K562 (cell line): ENCODE measurements at regions not wholly inside any gene's neighbourhood (a gene's known extent, or its start where the extent isn't known, plus 50 kb on each side); places are given as distances from the start of the nearest gene placed in this dataset.

ENCODE experiments used
- ASH1L ChIP-seq: fragments of 450-650 bp; IDR thresholded peaks from 2 replicates; pipeline ENCODE4 v1.6.1; 2018; ENCODE audit warnings: borderline replicate concordance, mild to moderate bottlenecking, low read depth; ENCODE audit not compliant: partially characterized antibody
- ATF3 ChIP-seq, 2 experiments: fragments of 450-650 bp in 1 of 2; sonication (generic) in 1 of 2; formaldehyde crosslinking in 1 of 2; IDR thresholded peaks in 1 of 2; conservative IDR thresholded peaks in 1 of 2; 2 replicates each; pipeline versions ENCODE4 v1.6.1 to v1.8.1; 2016 to 2023; ENCODE audit warnings: mild to moderate bottlenecking in 2 of 2, moderate library complexity in 2 of 2, inconsistent platforms in 1 of 2, missing genetic modification reagents in 1 of 2
- ATF4 ChIP-seq: fragments of 450-650 bp; formaldehyde crosslinking; IDR thresholded peaks from 2 replicates; pipeline ENCODE4 v1.4.0; 2022; ENCODE audit warnings: mild to moderate bottlenecking, moderate library complexity
- PHB ChIP-seq: fragments of 250-450 bp; sonication (Bioruptor Pico); IDR thresholded peaks from 2 replicates; pipeline ENCODE4 v1.5.0; 2021
- PKNOX1 ChIP-seq: fragments of 450-650 bp; IDR thresholded peaks from 2 replicates; pipeline ENCODE4 v1.6.1; 2016
- TAF1 ChIP-seq: IDR thresholded peaks from 2 replicates; pipeline ENCODE4 v1.6.1; 2011; ENCODE audit warnings: mild to moderate bottlenecking, low read length, moderate library complexity; ENCODE audit not compliant: insufficient read depth, control insufficient read depth, severe bottlenecking; ENCODE audit errors: extremely low read depth
- TOE1 ChIP-seq, 2 experiments: fragments of 450-650 bp in 1 of 2; sonication (generic) in 1 of 2; formaldehyde crosslinking in 1 of 2; IDR thresholded peaks; 2 replicates each; pipeline versions ENCODE4 v1.7.1 to v1.8.0; 2016 to 2022; ENCODE audit warnings: borderline replicate concordance in 2 of 2, mild to moderate bottlenecking in 2 of 2, antibody characterized with exemption in 1 of 2, inconsistent platforms in 1 of 2, low read depth in 1 of 2, missing genetic modification reagents in 1 of 2, moderate library complexity in 1 of 2
- ZNF232 ChIP-seq: sonication (generic); formaldehyde crosslinking; IDR thresholded peaks from 2 replicates; pipeline ENCODE4 v1.8.0; 2022; ENCODE audit warnings: mild to moderate bottlenecking, missing genetic modification reagents

DNA sequence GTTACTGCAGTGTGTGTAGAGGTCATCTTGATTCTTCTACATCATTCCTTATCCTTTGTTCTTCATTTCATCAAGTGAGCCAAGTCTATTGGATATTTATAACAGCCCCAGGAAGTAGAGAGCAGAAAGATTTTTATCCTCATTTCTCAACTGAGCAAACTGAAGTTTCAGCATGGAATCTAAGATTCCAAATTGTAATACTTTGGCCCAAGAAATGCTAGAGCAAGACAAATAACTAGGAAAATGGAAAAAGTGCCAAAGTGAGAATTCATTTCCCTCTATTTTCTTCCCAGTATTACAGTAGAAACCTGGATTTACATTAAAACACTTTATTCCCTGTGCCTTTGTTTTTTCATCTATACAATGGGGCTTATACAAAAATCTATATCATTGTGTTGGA, 346.8 kb downstream of the ARPP21 start (continued):
- no peak for TF ChIP-seq PKNOX1
- TF ChIP-seq ZNF232 (CRISPR knock-in tag): no peak
- TF ChIP-seq PHB (CRISPR knock-in tag): no peak
- TF ChIP-seq ASH1L: no peak
- TF ChIP-seq ATF4 (CRISPR knock-in tag): no peak
- TF ChIP-seq TAF1: no peak
- no peak for TF ChIP-seq ATF3 (IDR thresholded peaks at IDR 0.05)
- TF ChIP-seq ATF3 (CRISPR knock-in tag; conservative IDR thresholded peaks at IDR 0.05): no peak
- TF ChIP-seq TOE1 (IDR thresholded peaks at IDR 0.05; ENCODE audit: borderline replicate concordance): no peak
- TF ChIP-seq TOE1 (CRISPR knock-in tag; IDR thresholded peaks at IDR 0.05; ENCODE audit: borderline replicate concordance, low read depth): no peak
- TF ChIP-seq, all 486 proteins: peak for 0
